WTC11 (cell line): ENCODE measurements at regions not wholly inside any gene's neighbourhood (a gene's known extent, or its start where the extent isn't known, plus 50 kb on each side); places are given as distances from the start of the nearest gene placed in this dataset.
"Not testable (repeated sequence)": the region's sequence is repeated elsewhere in the genome, so short reads cannot be mapped to it uniquely, and the experiment has no call there.

Experiments used
- ATAC-seq: fragments of 200-7000 bp; cut with Tn5 transposase; 2 replicates; pipeline ENCODE4 v1.10.0; 2021; ENCODE audit warnings: mild to moderate bottlenecking, moderate library complexity
- CTCF ChIA-PET: fragments of 300-600 bp; sonication (Branson Sonifier 250); formaldehyde crosslinking; loops from one replicate; lab custom pipeline; 2021; ENCODE audit warnings: antibody characterized with exemption; lab: Charles Lee
- POLR2A ChIA-PET: fragments of 350-600 bp; sonication (Branson Sonifier 250); formaldehyde crosslinking; loops from one replicate; lab custom pipeline; 2021; ENCODE audit warnings: antibody characterized with exemption; lab: Charles Lee
- DNase-seq: peaks from one replicate; pipeline ENCODE4 v3.0.0; 2021; ENCODE audit warnings: low spot score
- H3K27ac Mint-ChIP-seq: 2 replicates; pipeline ENCODE4 v1.8.0; 2021; ENCODE audit warnings: mixed read lengths
- H3K27me3 Mint-ChIP-seq: 2 replicates; pipeline ENCODE4 v1.8.0; 2021; ENCODE audit warnings: low read depth, mild to moderate bottlenecking, moderate library complexity, mixed read lengths
- H3K36me3 Mint-ChIP-seq: 2 replicates; pipeline ENCODE4 v1.8.0; 2021; ENCODE audit warnings: mixed read lengths
- H3K4me1 Mint-ChIP-seq: 2 replicates; pipeline ENCODE4 v1.8.0; 2022; ENCODE audit warnings: mixed read lengths
- H3K4me3 Mint-ChIP-seq: 2 replicates; pipeline ENCODE4 v1.8.0; 2021; ENCODE audit warnings: mild to moderate bottlenecking, moderate library complexity, mixed read lengths
- H3K9me3 Mint-ChIP-seq: 2 replicates; pipeline ENCODE4 v1.8.0; 2021; ENCODE audit warnings: mixed read lengths
- ATF6 ChIP-seq: sonication (generic); formaldehyde crosslinking; IDR thresholded peaks from 2 replicates; pipeline ENCODE4 v1.8.1; 2023; ENCODE audit warnings: mild to moderate bottlenecking, missing genetic modification reagents
- CDX4 ChIP-seq: fragments of 250-450 bp; sonication (Bioruptor Pico); IDR thresholded peaks from 2 replicates; pipeline ENCODE4 v1.9.0; 2021; ENCODE audit warnings: moderate library complexity, mild to moderate bottlenecking, inconsistent platforms, borderline replicate concordance
- CREB1 ChIP-seq: sonication (generic); formaldehyde crosslinking; IDR thresholded peaks from 2 replicates; pipeline ENCODE4 v1.8.0; 2023; ENCODE audit warnings: mild to moderate bottlenecking, missing genetic modification reagents
- E2F1 ChIP-seq: sonication (generic); formaldehyde crosslinking; IDR thresholded peaks from 2 replicates; pipeline ENCODE4 v1.8.0; 2022; ENCODE audit warnings: mild to moderate bottlenecking, missing genetic modification reagents
- EMX1 ChIP-seq: fragments of 250-450 bp; sonication (Bioruptor Pico); IDR thresholded peaks from 2 replicates; pipeline ENCODE4 v1.8.0; 2021; ENCODE audit warnings: mild to moderate bottlenecking
- FOXJ3 ChIP-seq: sonication (generic); formaldehyde crosslinking; IDR thresholded peaks from 2 replicates; pipeline ENCODE4 v1.9.0; 2021; ENCODE audit warnings: missing genetic modification reagents, mild to moderate bottlenecking, borderline replicate concordance
- FOXP1 ChIP-seq: sonication (generic); formaldehyde crosslinking; IDR thresholded peaks from 2 replicates; pipeline ENCODE4 v1.8.0; 2022; ENCODE audit warnings: missing genetic modification reagents, mild to moderate bottlenecking, moderate library complexity, borderline replicate concordance
- FOXP4 ChIP-seq: sonication (generic); formaldehyde crosslinking; IDR thresholded peaks from 2 replicates; pipeline ENCODE4 v1.8.0; 2022; ENCODE audit warnings: mild to moderate bottlenecking, missing genetic modification reagents
- GABPB1 ChIP-seq: sonication (generic); formaldehyde crosslinking; IDR thresholded peaks from 2 replicates; pipeline ENCODE4 v1.8.1; 2023; ENCODE audit warnings: mild to moderate bottlenecking, missing genetic modification reagents
- JUN ChIP-seq: sonication (generic); formaldehyde crosslinking; IDR thresholded peaks from 2 replicates; pipeline ENCODE4 v1.8.0; 2023; ENCODE audit warnings: mild to moderate bottlenecking, missing genetic modification reagents
- OVOL2 ChIP-seq: fragments of 250-450 bp; sonication (Bioruptor Pico); IDR thresholded peaks from 2 replicates; pipeline ENCODE4 v1.9.0; 2021; ENCODE audit warnings: mild to moderate bottlenecking, borderline replicate concordance
- PREB ChIP-seq: sonication (generic); formaldehyde crosslinking; IDR thresholded peaks from 2 replicates; pipeline ENCODE4 v1.8.1; 2022; ENCODE audit warnings: mild to moderate bottlenecking, missing genetic modification reagents, moderate library complexity, borderline replicate concordance
- PRRX2 ChIP-seq: fragments of 250-450 bp; sonication (Bioruptor Pico); IDR thresholded peaks from 2 replicates; pipeline ENCODE4 v1.8.0; 2021; ENCODE audit warnings: mild to moderate bottlenecking
- SP1 ChIP-seq: sonication (generic); formaldehyde crosslinking; conservative IDR thresholded peaks from 2 replicates; pipeline ENCODE4 v1.8.1; 2022; ENCODE audit warnings: missing genetic modification reagents
- STAT6 ChIP-seq: sonication (generic); formaldehyde crosslinking; conservative IDR thresholded peaks from 2 replicates; pipeline ENCODE4 v1.8.1; 2023; ENCODE audit warnings: mild to moderate bottlenecking, low read depth, missing genetic modification reagents, moderate library complexity
- TP53 ChIP-seq: sonication (generic); formaldehyde crosslinking; IDR thresholded peaks from 2 replicates; pipeline ENCODE4 v1.8.1; 2023; ENCODE audit warnings: mild to moderate bottlenecking, missing genetic modification reagents
- ZNF263 ChIP-seq: sonication (generic); formaldehyde crosslinking; IDR thresholded peaks from 2 replicates; pipeline ENCODE4 v1.8.1; 2022; ENCODE audit warnings: low read depth, mild to moderate bottlenecking, moderate library complexity, missing genetic modification reagents
- ZNF396 ChIP-seq: fragments of 250-450 bp; sonication (Bioruptor Pico); IDR thresholded peaks from 2 replicates; pipeline ENCODE4 v1.8.0; 2021; ENCODE audit warnings: mild to moderate bottlenecking, moderate library complexity, borderline replicate concordance
- ZNF416 ChIP-seq: fragments of 250-450 bp; sonication (Bioruptor Pico); IDR thresholded peaks from 2 replicates; pipeline ENCODE4 v1.9.0; 2021; ENCODE audit warnings: mild to moderate bottlenecking, inconsistent platforms
- ZNF671 ChIP-seq: fragments of 250-450 bp; sonication (Bioruptor Pico); IDR thresholded peaks from 2 replicates; pipeline ENCODE4 v1.8.0; 2021; ENCODE audit warnings: mild to moderate bottlenecking

- TF ChIP-seq PREB (CRISPR knock-in tag): no peak
- TF ChIP-seq ZNF671: no peak
- TF ChIP-seq FOXP4 (CRISPR knock-in tag): no peak
- TF ChIP-seq ZNF396: no peak
Measured at GRCh38 chr6:19395316-19395715, 441.9 kb upstream of the ID4 start (continued).

- ATAC-seq (no peak), DNase-seq (no peak)
- CTCF ChIA-PET: no interaction called here
- no peak for TF ChIP-seq FOXJ3
- no peak for TF ChIP-seq TP53
- TF ChIP-seq GABPB1: no peak
- TF ChIP-seq CDX4 (CRISPR knock-in tag): no peak
- TF ChIP-seq OVOL2 (CRISPR knock-in tag): no peak
- TF ChIP-seq ZNF263 (CRISPR knock-in tag): no peak
- no peak for TF ChIP-seq EMX1
- TF ChIP-seq SP1 (CRISPR knock-in tag): no peak
- no peak for TF ChIP-seq FOXP1 (CRISPR knock-in tag)
- no peak for TF ChIP-seq JUN (CRISPR knock-in tag)
- TF ChIP-seq PRRX2: no peak
- Mint-ChIP-seq H3K4me1 (no peaks in the 10 kb centered on the region), H3K27me3 (no peaks in the 10 kb centered on the region), H3K9me3 (peaks cover 33% of the 10 kb centered on the region), H3K27ac (no peak overlapping the region), H3K4me3 (no peak overlapping the region), H3K36me3 (peaks cover 6% of the 10 kb centered on the region)
- POLR2A ChIA-PET: no interaction called here
Measured at GRCh38 chr6:19399406-19399805, 437.8 kb upstream of the ID4 start.

- POLR2A ChIA-PET, H3K27ac Mint-ChIP-seq, DNase-seq, H3K27me3 Mint-ChIP-seq, H3K4me1 Mint-ChIP-seq, H3K4me3 Mint-ChIP-seq, ATAC-seq, CTCF ChIA-PET: not testable (repeated sequence)
- Mint-ChIP-seq H3K9me3 (peaks cover 46% of the 10 kb centered on the region), H3K36me3 (peaks cover 20% of the 10 kb centered on the region)
Measured at GRCh38 chr6:19404884-19405283, 432.3 kb upstream of the ID4 start.

- no peak for TF ChIP-seq ZNF416 (CRISPR knock-in tag)
- Mint-ChIP-seq H3K4me1 (no peaks in the 10 kb centered on the region), H3K27ac (no peak overlapping the region), H3K27me3 (no peaks in the 10 kb centered on the region; the same call in 1 of the 2 replicates), H3K36me3 (peaks cover 14% of the 10 kb centered on the region), H3K4me3 (no peak overlapping the region), H3K9me3 (peaks cover 28% of the 10 kb centered on the region)
- ATAC-seq: no peak
- POLR2A ChIA-PET: no interaction called here
- no peak for DNase-seq
- CTCF ChIA-PET: no interaction called here
Measured at GRCh38 chr6:19408331-19408730, 428.8 kb upstream of the ID4 start.

- Mint-ChIP-seq H3K27me3 (no peaks in the 10 kb centered on the region; the same call in 1 of the 2 replicates), H3K9me3 (peaks cover 12% of the 10 kb centered on the region), H3K27ac (no peak overlapping the region), H3K4me1 (no peaks in the 10 kb centered on the region), H3K4me3 (no peak overlapping the region), H3K36me3 (peaks cover 3% of the 10 kb centered on the region)
- ATAC-seq (no peak), DNase-seq (no peak)
- ChIA-PET POLR2A (no interaction called here), CTCF (no interaction called here)
- no peak for TF ChIP-seq GABPB1
- TF ChIP-seq ATF6 (CRISPR knock-in tag): no peak
- TF ChIP-seq FOXP1 (CRISPR knock-in tag): no peak
- no peak for TF ChIP-seq CREB1 (CRISPR knock-in tag)
- no peak for TF ChIP-seq E2F1 (CRISPR knock-in tag)
- no peak for TF ChIP-seq ZNF671
- TF ChIP-seq STAT6 (CRISPR knock-in tag): no peak
Measured at GRCh38 chr6:19410481-19410880, 426.7 kb upstream of the ID4 start.
